Upper lobe of left lung (tissue), 6 donors: ENCODE measurements at regions not wholly inside any gene's neighbourhood (a gene's known extent, or its start where the extent isn't known, plus 50 kb on each side); places are given as distances from the start of the nearest gene placed in this dataset.

Source experiments
- ATAC-seq, 2 donors: fragments of 200-7000 bp; cut with Tn5 transposase; one replicate each; pipeline ENCODE4 v1.9.1; 2022; ENCODE audit warnings: mild to moderate bottlenecking in 2 of 2, moderate library complexity in 2 of 2; ENCODE audit not compliant: low FRiP score in 2 of 2
- DNase-seq, 2 donors: peaks; one replicate each; pipeline ENCODE4 v3.0.0-alpha.2; 2019 to 2020
- H3K27ac ChIP-seq, 4 donors: fragments of 200-600 bp; sonication (generic); one replicate each; pipeline ENCODE4 v1.5.1; 2016 to 2019
- H3K27me3 ChIP-seq, 4 donors: fragments of 200-600 bp; sonication (generic); one replicate each; pipeline ENCODE4 v1.5.1; 2017 to 2019
- H3K36me3 ChIP-seq, 4 donors: fragments of 200-600 bp; sonication (generic); one replicate each; pipeline ENCODE4 v1.5.1; 2016 to 2019
- H3K4me1 ChIP-seq, 4 donors: fragments of 200-600 bp; sonication (generic); one replicate each; pipeline ENCODE4 v1.5.1; 2018 to 2019
- H3K4me3 ChIP-seq, 4 donors: fragments of 200-600 bp; sonication (generic); one replicate each; pipeline ENCODE4 v1.5.1; 2017 to 2019; ENCODE audit warnings: mild to moderate bottlenecking in 2 of 4, moderate library complexity in 1 of 4
- H3K9me3 ChIP-seq, 4 donors: fragments of 200-600 bp; sonication (generic); one replicate each; pipeline ENCODE4 v1.5.1; 2018 to 2019
- CTCF ChIP-seq, 6 experiments: fragments of 450-650 bp in 4 of 6; fragments of 200-600 bp in 2 of 6; sonication (generic) in 2 of 6; IDR thresholded peaks; one replicate each; pipeline ENCODE4 v1.5.1; 2016 to 2019; ENCODE audit warnings: antibody characterized with exemption in 6 of 6
- EP300 ChIP-seq, 4 donors: sonication (generic); formaldehyde crosslinking; IDR thresholded peaks; one replicate each; pipeline ENCODE4 v1.5.1; 2017; ENCODE audit warnings: antibody characterized with exemption in 4 of 4, control low read depth in 2 of 4
- POLR2A ChIP-seq, 4 donors: fragments of 450-650 bp; IDR thresholded peaks; one replicate each; pipeline ENCODE4 v1.5.1; 2016 to 2017; ENCODE audit warnings: antibody characterized with exemption in 4 of 4, mild to moderate bottlenecking in 2 of 4
- POLR2AphosphoS5 ChIP-seq, 2 donors: sonication (generic); formaldehyde crosslinking; IDR thresholded peaks; one replicate each; pipeline ENCODE4 v1.5.1; 2017; ENCODE audit warnings: antibody characterized with exemption in 2 of 2
- WGBS, 2 donors: methylation state at CpG; one replicate each; pipeline ENCODE4 v1.1.5; 2017 to 2018; 5-methylcytosine and 5-hydroxymethylcytosine counted together
- donor health status: DM: no; HTN: no; CAD: no; lungs with moderate emphysema.
- donor health status: DM: no; HTN: yes; CAD: no; lungs with severe emphysema.

- DNase-seq (no peak), ATAC-seq (peak; percentile 9 to 59)
- Histone ChIP-seq H3K4me1 (peaks cover 4 to 11% (median 10%) of the 10 kb centered on the region in 4 donors), H3K9me3 (no peaks in the 10 kb centered on the region), H3K4me3 (no peak overlapping the region), H3K27ac (no peak overlapping the region), H3K27me3 (no peaks in the 10 kb centered on the region), H3K36me3 (no peaks in the 10 kb centered on the region)
- TF ChIP-seq CTCF (IDR thresholded peaks at IDR 0.05) (no peak), EP300 (IDR thresholded peaks at IDR 0.05) (no peak), POLR2AphosphoS5 (IDR thresholded peaks at IDR 0.05) (no peak), POLR2A (IDR thresholded peaks at IDR 0.05) (no peak)
- 88% methylated on average over 6 of the region's 6 CpGs for WGBS, 2 donors
Measured at GRCh38 chr6:118744261-118744941, 93.0 kb upstream of the CEP85L start.

GRCh38 chr6:118743746-118744145 is 92.4 kb upstream of the CEP85L start:
- Histone ChIP-seq H3K9me3 (no peaks in the 10 kb centered on the region), H3K4me3 (no peak overlapping the region)
- no peak for DNase-seq

GRCh38 chr6:118740372-118740771 is 89.0 kb upstream of the CEP85L start:
- TF ChIP-seq POLR2AphosphoS5 (IDR thresholded peaks at IDR 0.05) (no peak), CTCF (IDR thresholded peaks at IDR 0.05) (no peak), EP300 (IDR thresholded peaks at IDR 0.05) (no peak), POLR2A (IDR thresholded peaks at IDR 0.05) (no peak)
- H3K4me1 ChIP-seq, result no peaks in the 10 kb centered on the region
- H3K27ac ChIP-seq, result no peak overlapping the region
- H3K9me3 ChIP-seq, result no peaks in the 10 kb centered on the region
- DNase-seq (no peak), ATAC-seq (no peak)
- no peaks in the 10 kb centered on the region for H3K27me3 ChIP-seq
- no peaks in the 10 kb centered on the region for H3K36me3 ChIP-seq
- no peak overlapping the region for H3K4me3 ChIP-seq
- 47 to 49% methylated on average over 3 of the region's 3 CpGs for WGBS, 2 donors

More at GRCh38 chr6:118743746-118744145, 92.4 kb upstream of the CEP85L start:
- TF ChIP-seq POLR2AphosphoS5 (IDR thresholded peaks at IDR 0.05) (no peak), POLR2A (IDR thresholded peaks at IDR 0.05) (no peak), CTCF (IDR thresholded peaks at IDR 0.05) (no peak), EP300 (IDR thresholded peaks at IDR 0.05) (no peak)
- H3K36me3 ChIP-seq, result no peaks in the 10 kb centered on the region
- H3K27me3 ChIP-seq, result no peaks in the 10 kb centered on the region
- 58 to 77% methylated on average over 1 of the region's 1 CpG for WGBS, 2 donors
- H3K4me1 ChIP-seq, result peaks cover 4 to 11% (median 9%) of the 10 kb centered on the region in 4 donors
- no peak for ATAC-seq
- no peak overlapping the region for H3K27ac ChIP-seq

- H3K4me3 ChIP-seq, result no peak overlapping the region
- H3K27me3 ChIP-seq, result no peaks in the 10 kb centered on the region
- ATAC-seq (no peak), DNase-seq (no peak)
- H3K36me3 ChIP-seq, result no peaks in the 10 kb centered on the region
- no peak overlapping the region for H3K27ac ChIP-seq
- 75 to 76% methylated on average over 2 of the region's 2 CpGs for WGBS, 2 donors
- no peak for TF ChIP-seq POLR2AphosphoS5 (IDR thresholded peaks at IDR 0.05)
- TF ChIP-seq EP300 (IDR thresholded peaks at IDR 0.05), result no peak
- no peak for TF ChIP-seq POLR2A (IDR thresholded peaks at IDR 0.05)
- no peak for TF ChIP-seq CTCF (IDR thresholded peaks at IDR 0.05)
- H3K9me3 ChIP-seq, result no peaks in the 10 kb centered on the region
- no peaks in the 10 kb centered on the region for H3K4me1 ChIP-seq
Measured at GRCh38 chr6:118739696-118740353, 88.4 kb upstream of the CEP85L start.
